Activated CD4-positive, CD25-positive, alpha-beta regulatory T cell treated with anti-CD3 and anti-CD28 coated beads, Interleukin-2, amount 50 U/mL, for 24 hours (primary cell): ENCODE measurements at regions not wholly inside any gene's neighbourhood (a gene's known extent, or its start where the extent isn't known, plus 50 kb on each side); places are given as distances from the start of the nearest gene placed in this dataset.
A peak's percentile ranks its signal among the peaks of the same experiment; 100 is the strongest.

Experiments
- ATAC-seq, 2 donors: fragments of 150-1000 bp; cut with Tn5 transposase; one replicate each; pipeline ENCODE4 v1.10.0; 2021; ENCODE audit warnings: mild to moderate bottlenecking in 1 of 2, moderate library complexity in 1 of 2

- peak; percentile 60 to 73 for ATAC-seq
Measured at GRCh38 chr13:99859178-99860177, 112.1 kb downstream of the ZIC5 start.

GRCh38 chr13:99857738-99858137 lies 113.8 kb downstream of the ZIC5 start:
- ATAC-seq: no peak

DNA sequence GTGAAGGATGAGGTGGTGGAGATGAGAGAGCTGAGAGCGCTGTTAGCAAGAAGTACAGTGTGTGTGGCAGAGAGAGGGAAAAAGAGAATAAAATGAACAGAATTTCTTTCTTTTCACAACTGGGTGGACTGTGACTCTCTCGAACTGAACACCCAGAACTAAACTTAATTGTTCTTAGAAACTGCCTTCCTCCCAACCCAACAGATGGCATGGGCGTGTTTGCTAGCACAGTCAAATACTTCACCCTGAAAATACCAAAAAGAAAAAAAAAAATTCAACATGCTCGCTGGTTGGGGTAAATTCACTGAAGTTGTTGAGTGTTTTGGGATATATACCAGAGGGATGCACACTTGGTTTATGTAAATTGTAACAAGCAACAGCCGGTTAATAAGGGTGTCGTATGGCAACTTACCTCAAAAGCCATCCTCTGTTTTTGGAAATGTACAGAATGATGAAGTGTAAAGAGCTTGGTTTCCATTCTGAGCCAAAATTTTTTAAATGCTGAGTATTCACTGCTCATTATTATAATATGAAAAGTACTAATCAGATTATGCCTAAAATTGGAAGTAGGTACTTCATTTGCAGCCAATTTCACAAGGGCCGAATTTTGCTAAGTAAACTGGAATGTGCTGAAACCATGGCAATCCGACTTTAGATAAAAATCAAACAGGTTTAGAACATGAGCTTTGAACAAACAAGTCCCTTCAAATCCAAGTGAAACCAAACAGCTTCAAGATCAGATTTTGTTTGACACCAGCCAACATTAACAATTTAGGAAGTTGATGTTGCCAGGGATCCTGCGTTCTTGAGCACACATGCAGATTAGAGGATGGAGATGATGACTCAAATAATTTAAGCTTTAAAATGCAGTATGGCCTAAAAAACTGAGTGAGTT lies 115.8 kb downstream of the ZIC5 start:
- no peak for ATAC-seq

DNA sequence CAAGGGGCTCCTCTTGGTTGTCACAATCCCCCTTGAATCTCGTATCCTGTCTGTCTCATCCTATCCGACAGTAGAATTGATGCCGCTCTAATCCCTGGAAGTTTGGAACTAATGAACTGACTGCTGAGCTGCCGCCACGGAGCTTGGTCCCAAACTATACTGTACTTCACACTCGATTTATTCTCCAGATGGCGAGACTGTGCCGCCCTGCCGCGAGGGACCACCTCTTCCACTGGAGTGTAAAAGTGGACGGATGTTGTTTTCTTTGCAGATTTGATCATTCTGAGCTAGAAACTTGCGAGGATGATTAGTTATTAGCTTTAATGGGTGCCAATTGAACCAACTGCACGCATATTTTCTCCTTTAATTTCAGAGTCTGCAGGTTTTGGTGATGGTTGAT lies 117.2 kb downstream of the ZIC5 start:
- ATAC-seq: no peak

GRCh38 chr13:99847318-99847750 lies 124.2 kb downstream of the ZIC5 start:
- no peak for ATAC-seq

DNA sequence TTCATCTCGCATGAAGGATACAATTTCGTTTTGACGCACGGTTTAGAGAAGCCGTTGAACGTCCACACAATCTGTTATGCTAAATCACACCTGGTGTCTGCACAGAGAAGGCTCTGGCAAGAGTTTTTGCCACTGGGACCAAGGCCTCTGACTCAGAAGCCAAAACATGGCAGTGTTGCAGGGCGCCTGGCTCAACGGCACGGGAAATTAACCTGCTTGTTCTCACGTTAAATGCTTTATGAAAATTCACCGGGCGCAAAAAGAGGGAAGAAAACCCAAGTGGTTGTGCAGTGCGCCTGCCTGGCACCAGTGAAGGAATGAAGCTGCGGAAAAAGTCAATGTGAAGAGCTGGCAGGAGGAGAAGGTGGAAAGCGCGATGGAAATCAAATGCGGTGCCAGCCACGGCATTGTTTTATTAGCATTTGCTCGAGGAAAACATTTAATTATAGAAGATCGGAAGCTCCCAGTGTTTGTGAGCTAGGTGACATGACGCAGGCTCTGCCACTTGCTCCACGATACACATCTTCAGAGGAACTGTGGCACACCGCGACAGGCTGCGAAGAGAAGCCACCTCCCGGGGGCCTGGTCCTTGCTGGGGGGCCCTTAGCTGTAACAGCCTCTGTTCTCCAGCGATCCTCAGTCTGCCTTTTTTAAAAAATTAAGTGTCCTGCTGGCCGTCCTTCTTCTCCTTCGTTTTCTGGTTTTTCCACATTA lies 126.2 kb downstream of the ZIC5 start:
- no peak for ATAC-seq

- no peak for ATAC-seq
Measured at GRCh38 chr13:99844421-99844820, 127.1 kb downstream of the ZIC5 start.

GRCh38 chr13:99843872-99844271 lies 127.7 kb downstream of the ZIC5 start:
- no peak for ATAC-seq

DNA sequence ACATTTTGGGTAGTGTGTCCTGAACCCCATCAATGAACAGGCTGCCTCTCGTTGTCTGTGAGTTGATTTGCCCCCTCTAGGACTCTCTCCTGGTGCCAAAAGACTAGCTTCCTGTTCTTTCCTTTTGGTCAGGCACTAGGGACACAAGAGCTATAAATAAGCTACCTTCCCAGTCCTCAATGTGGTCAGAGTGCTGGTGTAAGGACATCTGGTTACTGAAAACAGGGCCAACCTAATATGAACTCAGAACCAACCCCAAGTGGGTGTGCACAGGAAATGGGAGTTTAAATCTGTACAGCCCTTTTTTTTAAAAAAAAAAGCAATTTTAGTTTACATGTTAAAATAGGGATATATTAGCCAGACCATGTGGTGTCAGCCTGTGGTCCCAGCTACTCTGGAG lies 129.2 kb downstream of the ZIC5 start:
- ATAC-seq: no peak

- no peak for ATAC-seq
Measured at GRCh38 chr13:99836291-99836690, 135.3 kb downstream of the ZIC5 start.

GRCh38 chr13:99835442-99835841 lies 136.1 kb downstream of the ZIC5 start:
- no peak for ATAC-seq

DNA sequence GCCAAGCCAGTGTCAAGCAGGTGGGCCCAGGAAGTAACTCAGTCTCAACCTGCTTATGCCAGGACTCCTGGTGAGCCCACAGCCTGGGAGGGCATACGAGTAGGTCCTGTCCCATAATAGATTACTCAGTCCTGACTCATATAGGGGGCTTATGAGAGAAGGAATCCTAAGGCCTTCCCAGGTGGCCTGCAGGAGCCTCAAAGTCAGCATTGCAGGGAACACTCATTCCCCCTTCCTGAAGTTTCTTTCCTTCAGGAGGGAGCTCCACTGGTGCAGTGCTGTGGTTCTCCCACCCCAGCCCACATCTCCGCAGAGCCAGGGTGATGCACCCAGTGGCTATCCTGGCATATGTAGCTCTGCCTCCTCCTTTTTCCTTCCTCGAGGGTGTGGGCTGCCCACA lies 137.3 kb downstream of the ZIC5 start:
- ATAC-seq: no peak

GRCh38 chr13:99832347-99832746 lies 139.2 kb downstream of the ZIC5 start:
- no peak for ATAC-seq

DNA sequence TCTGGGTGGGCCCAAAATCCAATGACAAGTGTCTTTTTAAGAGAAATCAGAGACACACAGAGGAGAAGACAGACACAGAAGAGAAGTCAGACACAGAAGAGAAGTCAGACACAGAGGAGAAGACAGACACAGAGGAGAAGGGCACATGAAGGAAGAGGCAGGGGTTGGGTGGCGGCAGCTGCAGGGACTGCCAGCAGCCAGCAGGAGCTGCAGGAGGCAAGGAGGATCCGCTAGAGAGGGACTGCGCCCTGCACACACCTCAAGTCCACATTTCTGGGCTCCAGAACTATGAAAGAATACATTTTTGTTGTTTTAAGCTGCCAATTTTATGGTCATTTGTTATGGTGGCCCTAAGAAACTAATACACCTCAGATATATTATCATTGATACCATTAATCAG lies 140.6 kb downstream of the ZIC5 start:
- ATAC-seq: no peak

DNA sequence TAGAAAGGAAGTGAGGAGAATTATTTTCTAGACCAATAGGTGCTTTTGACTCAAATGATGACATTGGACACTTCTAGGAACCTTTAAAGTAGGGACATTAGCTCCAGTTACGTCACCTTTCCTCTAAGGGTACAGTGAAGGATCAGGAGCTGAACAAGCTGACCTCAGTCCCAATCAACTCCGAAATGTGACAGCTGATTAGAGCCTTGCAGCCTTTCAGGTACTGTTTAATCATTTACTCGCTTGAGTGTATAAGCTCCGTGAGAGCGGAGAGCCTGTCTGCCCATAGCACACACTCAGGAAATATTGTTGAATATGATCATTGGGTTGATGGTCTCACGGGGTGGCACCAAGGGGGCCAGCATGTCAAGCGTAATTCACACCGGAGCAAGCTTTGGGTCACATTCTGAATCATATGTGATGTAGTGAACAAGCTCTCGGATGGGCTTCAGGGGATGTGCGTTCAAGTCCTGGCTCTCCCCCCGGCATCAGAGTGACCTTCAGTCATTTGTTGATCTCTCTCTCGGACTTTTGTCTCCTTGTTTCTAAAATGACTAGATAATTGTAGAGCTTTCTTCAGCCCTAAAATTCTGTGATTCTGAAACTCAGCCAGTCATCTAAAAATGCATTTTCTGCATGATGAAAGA lies 141.9 kb downstream of the ZIC5 start:
- no peak for ATAC-seq

GRCh38 chr13:99829161-99829560 lies 142.4 kb downstream of the ZIC5 start:
- no peak for ATAC-seq

GRCh38 chr13:99828735-99829134 lies 142.8 kb downstream of the ZIC5 start:
- ATAC-seq: no peak

DNA sequence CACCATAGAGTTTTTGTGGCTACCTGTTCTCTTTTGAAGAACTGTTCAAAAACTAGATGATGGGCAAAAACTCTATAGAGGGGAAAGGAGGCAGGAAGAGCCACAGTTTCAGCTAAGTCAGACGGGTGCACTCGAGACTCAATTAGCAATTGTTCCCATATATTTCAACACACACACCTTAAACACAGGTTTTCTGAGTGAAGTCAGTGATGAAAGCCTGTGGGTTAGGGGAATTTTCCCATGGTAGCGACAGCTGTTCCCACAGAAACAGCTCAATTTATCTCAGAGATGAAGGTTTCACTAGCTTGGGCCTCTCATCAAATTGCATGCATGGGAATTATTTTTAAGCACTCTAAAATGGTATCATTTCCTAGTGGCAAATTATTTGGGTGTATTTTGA lies 143.4 kb downstream of the ZIC5 start:
- ATAC-seq: no peak

- no peak for ATAC-seq
Measured at GRCh38 chr13:99827011-99827772, 144.4 kb downstream of the ZIC5 start.

DNA sequence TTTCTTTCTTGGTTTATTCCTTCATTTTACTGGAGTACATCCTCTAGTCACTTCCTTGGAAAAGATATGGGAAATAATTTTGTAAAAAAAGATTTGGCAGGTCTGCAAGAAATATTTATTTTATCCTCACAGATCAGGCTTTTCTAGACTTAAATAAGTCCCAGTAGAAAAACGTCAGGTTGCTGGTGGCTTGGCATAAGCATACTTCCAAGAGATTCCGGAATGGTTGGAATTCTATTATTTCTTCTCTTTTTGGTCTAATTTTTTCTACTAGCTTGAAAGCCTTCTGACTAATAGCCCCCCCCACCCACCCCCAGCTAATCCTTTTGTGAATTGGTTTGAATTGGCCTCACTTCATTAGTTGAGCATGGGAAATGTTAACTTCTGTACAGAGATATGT lies 147.6 kb downstream of the ZIC5 start:
- no peak for ATAC-seq

DNA sequence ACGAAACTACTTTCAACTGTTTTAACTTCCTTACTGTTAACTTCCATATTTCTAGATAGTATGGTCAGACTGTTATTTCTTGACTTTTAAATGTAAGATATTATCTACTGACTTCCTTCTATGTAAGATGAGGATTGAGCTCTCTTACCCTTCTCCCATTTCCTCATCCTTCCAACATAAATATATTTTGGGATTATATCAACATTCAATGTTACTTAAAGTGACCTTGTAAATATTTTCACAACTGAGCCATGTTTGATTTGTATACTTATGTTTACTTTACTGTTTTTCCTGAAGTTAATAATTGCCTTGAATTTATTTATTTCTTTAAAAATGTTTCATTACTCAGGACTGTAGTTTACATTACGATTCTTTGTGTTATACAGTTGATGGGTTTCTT lies 148.7 kb downstream of the ZIC5 start:
- no peak for ATAC-seq

DNA sequence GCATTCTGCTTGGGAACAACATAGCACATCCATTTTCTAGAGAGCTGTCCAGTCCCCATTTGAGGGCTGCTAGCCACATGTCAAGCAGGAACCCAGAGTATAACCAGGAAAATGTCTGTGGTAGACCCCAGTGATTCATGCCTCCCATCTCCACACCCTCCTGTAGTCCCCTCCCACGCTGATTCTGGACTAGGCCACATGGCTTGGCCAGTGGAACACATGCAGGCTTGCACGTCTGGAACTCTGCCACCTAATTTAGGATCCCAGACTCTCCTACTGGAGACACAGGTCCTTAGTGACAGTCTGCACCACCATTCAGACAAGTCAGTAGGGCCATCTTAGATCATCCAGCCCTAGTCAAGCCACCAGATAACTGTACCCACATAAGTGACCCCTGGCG lies 149.8 kb downstream of the ZIC5 start:
- ATAC-seq: no peak
